HTR-8/SVneo (cell line): ENCODE measurements at regions not wholly inside any gene's neighbourhood (a gene's known extent, or its start where the extent isn't known, plus 50 kb on each side); places are given as distances from the start of the nearest gene placed in this dataset.

Source experiments
- DNase-seq: peaks from one replicate; pipeline ENCODE4 v3.0.0; 2011; ENCODE audit warnings: low spot score, mixed read lengths; ENCODE audit not compliant: insufficient read length
- FAIRE-seq: peaks from 2 replicates; lab custom pipeline; 2011; peaks lifted over from hg19 to GRCh38; lab: Jason Lieb, UNC

DNA sequence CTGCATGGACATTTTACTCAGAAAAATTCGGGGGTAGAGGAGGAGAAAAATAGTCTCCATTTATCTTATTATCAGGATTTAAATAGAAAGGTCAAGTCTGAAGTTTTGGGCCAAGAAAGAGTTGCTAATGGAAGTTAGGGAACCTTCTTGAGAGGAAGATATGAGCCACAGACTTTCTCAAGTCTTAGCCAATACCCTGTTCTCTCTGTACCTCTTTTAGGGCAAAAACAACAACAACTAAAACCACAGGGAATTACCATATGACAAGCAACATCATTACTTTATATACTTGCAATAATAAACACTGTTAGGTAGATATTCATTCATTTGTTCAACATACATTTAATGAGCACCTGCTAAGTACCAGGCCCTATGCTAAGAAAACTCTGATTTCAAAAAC lies 282.2 kb upstream of the CDH5 start:
- DNase-seq (no peak), FAIRE-seq (no peak)

DNA sequence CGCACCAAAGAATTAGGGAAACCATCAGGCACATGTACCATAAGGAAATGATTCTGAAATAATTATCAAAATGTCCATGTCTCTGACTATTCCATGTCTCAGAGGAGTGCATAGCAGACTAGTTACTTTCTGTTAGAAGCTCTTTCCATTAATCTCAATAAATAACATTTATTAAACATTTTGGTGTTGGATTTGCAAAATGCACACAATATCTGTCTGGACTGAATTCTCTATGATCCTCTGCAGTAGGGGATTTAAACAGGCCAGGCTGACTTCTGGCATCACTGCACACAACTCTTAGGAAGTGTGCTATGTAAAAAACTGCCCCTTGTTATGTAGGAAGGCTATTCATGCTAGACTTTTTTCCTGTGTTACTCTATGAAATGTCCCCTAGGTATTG lies 283.3 kb upstream of the CDH5 start:
- DNase-seq (no peak), FAIRE-seq (no peak)

DNA sequence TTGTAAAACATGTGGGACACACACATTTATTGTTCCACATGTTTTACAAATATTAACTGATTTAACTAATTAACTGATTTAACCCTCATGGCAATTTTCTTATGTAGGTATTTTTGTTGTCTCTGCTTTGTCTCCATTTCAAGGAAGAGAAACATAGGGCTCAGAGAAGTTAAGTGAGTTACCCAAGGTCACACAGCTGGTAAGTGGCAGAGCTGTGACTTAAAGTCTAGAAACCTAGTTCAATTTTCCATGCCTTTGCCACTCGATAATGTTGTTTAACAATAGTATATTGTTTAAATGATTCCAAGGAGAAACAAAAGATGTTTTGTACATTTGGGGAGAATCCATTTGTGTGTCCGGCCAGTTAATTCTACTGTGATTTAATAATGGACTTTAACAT lies 284.1 kb upstream of the CDH5 start:
- no peak for DNase-seq
- no peak for FAIRE-seq

DNA sequence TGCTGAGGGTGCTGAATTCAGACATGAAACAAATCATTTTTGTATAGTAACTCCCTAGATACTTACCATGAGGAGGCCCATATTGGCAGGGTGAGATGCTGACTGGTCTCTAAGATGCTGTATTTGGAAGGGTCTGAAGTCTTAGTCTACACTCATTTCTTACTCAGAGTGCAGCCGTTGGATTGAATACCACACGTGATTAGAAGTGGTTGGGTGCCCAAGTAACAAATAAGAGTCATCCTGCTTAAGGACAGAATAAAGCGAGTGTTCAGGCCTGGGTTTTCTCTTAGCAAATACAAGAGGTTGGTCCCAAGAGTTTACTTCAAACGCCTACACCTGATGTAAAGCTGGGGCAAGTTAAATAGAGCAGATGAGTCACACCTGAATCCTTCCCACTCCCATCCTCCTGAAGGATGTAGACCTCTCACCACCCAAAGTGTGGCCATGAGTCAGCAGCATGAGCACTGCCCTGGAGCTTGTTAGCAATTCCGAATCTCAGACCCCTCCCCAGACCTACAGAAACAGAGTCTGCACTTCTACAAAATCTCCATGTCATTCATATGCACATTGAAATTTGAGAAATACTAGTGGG lies 284.6 kb upstream of the CDH5 start:
- FAIRE-seq = no peak
- no peak for DNase-seq

DNA sequence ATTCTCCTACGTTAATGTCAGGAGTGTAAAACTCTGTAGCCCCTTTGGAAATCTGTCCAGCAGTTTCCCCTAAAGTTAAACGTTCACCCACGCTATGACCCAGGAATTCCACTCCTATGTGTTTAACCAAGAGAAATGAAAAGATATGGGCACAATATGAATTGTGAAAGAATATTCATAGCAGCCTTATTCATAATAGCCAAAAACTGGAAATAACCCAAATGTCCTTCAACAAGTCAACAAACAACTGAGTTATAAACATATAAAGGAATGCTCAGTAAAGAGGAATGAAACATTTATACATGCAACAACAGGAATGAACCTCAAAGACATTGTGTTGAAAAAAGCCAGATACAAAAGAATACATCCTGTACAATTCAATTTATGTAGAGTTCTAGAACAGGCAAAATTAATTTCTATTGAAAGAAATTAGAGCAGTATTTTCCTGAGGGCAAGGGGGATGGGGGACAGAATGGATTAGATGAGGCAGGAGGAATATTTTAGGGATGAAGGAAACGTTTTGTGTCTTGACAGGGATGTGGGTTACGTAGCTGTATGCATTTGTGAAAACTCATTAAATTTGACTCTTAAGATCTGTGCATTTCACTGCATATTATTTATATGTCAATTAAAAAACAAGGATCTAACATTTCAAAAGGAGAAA lies 286.7 kb upstream of the CDH5 start:
- no peak for FAIRE-seq

DNA sequence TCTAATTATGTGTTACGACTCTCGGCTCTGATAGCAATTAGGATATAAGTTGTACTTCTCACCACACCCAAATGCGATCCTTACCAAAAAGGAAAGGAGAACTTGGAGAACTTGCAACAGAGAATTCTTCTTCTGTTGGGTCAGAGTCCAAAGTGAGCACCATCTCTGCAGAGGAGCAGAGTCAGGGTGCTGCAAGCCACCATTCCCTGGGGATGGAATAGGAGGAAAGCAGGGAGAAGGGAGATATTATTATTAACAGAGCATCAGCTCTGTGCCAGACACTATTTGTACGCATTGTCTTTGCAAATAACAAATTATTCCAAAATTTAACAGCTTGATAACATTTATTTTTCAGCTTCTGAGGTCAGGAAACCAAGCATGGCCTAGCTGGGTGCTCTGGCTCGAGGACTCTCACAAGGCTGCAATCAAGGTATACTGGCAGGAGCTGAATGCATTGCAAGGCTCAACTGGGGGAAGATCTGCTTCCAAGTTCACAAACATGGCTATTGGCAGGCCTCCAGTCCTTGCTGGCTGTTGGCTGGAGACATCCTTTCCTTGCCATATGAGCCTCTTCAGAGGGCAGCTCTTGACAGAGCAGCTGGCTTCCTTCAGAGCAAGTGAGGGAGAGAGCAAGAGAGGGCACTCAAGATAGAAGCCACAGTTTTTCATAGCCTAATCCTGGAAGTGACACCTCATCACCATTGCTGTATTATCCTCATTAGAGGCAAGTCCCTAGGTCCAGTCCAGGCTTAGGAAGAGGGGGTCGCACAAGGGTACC lies 296.2 kb upstream of the CDH5 start:
- DNase-seq (no peak), FAIRE-seq (no peak)

More for the DNA sequence above, 286.7 kb upstream of the CDH5 start:
- DNase-seq = no peak

DNA sequence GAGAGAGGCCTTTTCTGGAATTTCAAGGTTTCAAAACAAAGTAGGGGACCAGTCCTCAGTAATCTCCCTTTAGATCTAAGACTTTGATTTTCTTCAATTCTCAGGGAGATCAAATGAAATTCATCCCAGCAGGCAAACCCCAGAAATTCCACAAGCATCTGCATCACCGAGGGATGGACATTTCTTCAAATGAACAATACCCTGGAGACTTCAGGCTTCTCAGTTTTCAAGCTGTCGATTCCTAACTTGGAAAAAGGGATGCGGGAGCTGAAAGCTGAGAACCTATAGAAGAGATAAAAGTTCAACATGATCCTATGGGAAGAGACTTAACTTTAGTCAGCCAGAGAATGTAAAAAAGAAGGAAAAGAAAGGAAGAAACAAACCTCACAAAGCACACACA lies 296.9 kb upstream of the CDH5 start:
- DNase-seq = no peak

DNA sequence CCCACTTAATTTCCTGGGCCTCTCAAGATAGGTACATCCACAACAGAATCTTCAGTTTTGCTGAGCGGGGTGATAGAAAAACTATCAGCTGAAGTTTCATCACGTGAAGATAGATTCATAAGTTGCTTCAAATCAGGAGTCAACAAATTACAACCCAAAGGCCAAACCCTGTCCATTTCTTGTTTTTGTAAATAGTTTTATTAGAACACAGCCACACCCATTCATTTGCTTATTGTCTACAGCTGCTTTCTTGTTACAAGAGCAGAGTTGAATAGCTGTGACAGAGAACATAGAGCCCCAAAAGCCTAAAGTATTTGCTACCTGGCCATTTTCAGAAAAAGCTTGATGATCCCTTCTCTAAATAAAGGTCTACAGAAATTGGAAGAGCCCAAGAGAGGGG lies 300.1 kb upstream of the CDH5 start:
- DNase-seq (no peak), FAIRE-seq (no peak)

More for the DNA sequence above, 296.9 kb upstream of the CDH5 start:
- FAIRE-seq = no peak

DNA sequence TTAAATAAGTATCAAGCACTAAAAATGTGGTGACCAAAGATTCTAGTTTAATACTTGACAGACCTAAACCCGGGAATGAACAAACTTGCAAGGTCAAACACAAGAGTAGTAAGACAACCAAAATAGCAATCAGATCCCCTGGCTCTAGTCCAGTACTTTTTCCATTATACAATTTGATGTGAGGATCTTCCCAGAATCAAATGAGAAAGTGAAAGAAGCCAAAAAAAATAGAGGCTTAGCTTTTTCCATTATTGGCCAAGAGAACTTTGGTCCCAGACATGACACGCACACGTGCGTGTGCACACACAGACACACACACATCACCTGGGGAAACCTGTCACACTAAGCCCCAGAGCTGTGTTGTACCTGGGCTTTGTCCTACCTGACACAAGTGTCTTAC lies 300.6 kb upstream of the CDH5 start:
- DNase-seq (no peak), FAIRE-seq (no peak)

DNA sequence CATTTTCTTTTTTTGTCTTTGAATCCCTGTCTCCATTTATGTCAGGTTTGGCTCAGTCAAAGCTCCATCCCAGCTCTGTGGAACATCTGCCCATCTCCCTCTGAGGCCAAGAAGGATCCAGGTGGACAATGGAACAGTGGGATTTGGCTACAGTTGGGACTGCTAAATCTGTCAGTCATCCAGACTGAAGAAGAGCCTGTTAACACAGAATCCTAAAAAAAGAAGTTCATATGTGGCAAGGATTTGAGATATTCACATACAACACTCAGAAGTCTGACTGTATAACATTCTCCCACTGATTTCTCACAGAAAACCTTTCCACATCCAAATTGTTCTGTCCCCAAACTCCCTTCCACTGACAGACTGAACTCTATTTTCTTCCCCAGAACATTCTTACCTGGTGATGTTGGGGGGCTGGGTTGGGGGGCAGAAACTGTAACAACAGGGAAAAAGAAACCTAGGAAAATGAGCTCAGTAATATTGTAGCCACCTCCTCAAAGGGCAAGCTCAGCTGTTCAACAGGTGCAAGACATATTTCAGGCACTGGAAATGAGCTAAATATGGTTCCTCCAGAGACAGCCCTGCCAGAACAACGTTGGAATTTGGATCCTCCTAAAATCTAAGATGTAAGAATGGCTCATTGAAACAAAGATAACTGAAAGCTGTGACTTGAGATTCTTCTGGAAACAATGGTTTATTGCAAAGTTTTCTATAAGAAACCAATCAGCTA lies 301.5 kb upstream of the CDH5 start:
- DNase-seq = no peak
- no peak for FAIRE-seq

DNA sequence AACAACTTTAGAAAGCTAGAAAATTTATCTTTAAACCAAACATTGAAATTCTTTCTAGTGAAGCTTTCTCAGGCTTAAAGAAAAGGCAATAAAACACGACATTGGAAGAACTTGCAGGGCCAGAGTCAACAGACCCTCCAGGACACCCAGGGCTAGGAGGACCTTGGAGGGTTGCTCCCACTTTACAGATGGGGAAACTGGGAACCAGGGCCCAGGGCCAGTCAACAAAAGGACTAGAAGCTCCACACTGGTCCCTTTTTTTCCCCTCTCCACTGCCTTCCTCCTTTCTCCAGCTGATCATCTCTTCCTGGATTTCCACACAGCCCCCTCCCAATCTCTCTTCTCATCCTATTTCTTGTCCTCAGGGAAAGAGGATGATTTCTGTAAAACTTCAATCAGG lies 307.7 kb upstream of the CDH5 start:
- FAIRE-seq = no peak
- DNase-seq = no peak

DNA sequence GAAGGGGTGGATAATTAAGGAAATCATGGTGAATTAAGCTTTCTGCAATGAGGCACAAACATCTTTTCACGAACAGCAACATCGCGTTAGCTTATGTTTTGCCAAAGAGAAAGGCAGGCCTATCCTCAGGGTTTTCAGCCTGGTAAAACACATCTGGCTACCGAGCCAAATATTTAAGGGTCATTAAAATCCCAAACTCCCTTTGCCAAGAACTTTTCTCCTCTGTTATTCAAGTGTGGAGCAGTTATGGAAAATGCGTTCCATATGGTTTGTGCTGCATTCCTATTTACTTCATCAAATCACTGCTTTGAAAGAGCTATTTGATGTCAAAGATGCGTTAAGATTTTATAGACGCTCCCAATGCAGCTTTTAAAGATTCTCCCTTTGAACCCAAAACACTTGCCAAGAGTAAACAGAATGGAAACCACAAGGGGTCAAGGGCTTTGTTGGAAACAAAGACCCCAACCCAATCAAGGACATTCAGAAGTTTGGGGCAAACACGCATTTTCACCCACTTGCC lies 308.3 kb upstream of the CDH5 start:
- DNase-seq = no peak
- no peak for FAIRE-seq

DNA sequence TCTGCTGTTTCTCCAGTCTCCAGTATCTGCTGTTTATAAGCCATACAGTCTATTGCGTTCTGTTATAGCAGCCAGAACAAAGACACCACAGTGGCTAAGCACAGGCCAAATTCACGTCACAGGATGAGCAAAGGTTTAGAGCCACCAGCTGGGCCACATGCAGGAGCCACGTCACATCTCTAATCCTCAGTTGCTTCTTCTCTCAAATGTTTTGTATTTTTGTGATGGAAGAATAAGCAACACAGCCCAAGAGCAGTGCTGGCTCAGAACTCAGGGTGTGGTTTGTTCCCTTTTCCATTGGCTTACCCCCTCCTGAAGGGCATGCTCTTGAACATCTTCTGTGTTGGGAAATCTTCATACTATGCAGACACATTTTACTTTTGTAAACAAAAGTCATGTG lies 309.4 kb upstream of the CDH5 start:
- DNase-seq (no peak), FAIRE-seq (no peak)

DNA sequence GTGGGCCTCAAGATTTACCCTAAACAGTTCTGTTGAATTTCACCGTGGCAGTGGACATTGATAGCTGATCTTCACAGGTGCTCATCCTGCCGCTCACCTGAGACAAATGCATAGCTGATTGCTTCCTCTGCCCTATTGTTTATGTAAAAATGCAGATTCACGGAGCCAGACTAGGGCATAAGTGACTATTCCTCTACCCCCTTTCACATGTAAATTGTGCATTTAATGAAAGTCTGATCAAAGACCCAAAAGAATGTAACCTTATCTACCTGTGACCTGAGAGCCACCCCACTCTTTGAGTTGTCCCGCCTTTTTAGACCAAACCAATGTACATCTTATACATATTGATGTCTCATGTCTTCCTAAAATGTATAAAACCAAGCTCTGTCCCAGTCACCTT lies 312.4 kb upstream of the CDH5 start:
- FAIRE-seq = no peak

DNA sequence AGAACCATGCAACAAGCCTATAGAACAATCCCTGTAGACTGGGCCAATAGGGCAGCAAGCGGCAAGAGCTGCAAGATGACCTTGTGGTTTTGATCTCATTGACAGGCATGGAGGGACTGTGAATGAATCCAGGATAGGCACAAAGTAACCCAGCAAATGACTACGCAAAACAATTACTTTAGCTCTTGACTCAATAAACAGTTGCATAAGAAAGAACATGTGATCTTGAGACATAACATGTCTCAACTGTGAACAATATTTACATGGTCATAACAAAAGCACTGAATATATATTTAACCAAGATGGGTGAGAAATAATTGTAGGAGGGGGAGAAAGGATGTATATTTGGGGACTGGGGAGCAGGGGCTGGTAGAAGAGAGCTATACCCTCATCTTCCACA lies 313.7 kb upstream of the CDH5 start:
- no peak for DNase-seq
- FAIRE-seq = no peak

More for the DNA sequence above, 312.4 kb upstream of the CDH5 start:
- no peak for DNase-seq

DNA sequence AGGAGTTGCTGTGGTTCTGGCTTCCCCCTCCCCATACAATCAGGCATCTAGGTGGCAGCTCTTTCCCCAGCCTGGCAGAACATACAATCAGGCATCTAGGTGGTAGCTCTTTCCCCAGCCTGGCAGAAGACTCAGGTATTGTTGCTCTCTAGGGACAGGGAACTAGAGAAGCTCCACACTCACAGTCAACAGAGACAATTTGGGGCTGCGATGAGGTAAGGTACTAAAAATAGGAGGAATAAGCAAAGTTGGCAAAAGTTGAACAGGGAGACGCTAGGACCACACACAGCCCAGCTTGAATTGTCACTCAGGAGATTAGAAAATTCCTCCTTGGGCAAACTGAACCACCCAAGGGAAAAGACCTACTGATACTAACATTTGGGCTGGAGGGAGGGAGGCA lies 315.5 kb upstream of the CDH5 start:
- no peak for DNase-seq
- no peak for FAIRE-seq

DNA sequence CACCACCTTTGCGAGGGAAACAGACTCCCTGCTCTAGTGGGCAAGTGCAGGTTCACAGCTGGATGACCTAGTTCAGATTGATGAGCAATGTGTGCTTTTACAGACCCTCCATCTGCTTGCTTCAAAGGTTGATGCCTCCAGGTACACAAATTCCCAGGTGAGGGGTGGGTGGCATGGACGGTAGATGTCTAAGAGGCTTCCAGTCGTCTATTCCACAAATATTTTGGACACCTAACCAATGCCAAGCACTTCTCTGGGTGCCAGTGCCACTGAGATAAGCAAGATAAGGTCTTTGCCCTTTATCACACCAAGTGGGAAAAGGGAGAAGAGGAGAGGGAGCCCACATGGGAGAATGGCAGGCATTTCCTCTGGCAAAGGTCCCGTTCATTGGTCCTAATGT lies 316.6 kb upstream of the CDH5 start:
- no peak for DNase-seq
- no peak for FAIRE-seq

DNA sequence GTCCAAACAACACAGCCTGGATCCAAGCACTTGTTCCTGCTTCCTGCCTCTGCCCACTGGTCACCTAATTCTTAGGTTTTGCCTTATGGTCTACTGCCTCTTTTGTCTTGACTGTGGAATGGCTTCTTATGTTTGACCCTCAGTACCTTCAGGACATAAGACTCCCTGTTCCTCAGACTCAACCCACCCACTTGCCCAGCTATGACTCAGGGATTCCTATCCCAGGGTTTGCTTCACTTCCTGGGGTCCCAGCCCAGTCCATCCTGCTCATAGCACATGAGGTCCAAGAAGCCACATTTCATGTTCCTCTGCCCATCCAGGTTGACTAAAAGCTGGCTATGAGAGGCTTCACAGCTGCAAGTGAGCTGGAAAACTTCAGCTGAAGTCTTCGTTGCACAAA lies 320.9 kb upstream of the CDH5 start:
- no peak for DNase-seq
- FAIRE-seq = no peak

DNA sequence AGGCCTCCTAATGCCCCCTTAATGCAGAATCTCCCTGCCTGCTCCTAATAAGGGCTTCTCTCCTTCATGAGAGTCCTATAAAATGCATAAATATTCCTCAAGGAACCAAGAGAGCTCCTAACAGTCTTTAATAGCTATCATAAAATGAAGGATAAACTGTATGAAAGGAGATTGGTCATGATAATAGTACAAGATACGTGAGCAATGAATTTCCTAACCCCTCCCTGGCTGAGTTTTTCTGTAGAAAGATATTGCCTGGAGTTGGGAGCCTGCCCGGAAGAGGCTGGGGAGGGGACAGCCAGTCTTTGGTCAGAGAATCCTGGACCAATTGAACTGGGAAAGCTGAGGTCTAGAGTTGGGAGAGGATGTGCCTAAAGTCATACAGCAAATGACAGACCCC lies 321.9 kb upstream of the CDH5 start:
- FAIRE-seq (no peak), DNase-seq (no peak)

DNA sequence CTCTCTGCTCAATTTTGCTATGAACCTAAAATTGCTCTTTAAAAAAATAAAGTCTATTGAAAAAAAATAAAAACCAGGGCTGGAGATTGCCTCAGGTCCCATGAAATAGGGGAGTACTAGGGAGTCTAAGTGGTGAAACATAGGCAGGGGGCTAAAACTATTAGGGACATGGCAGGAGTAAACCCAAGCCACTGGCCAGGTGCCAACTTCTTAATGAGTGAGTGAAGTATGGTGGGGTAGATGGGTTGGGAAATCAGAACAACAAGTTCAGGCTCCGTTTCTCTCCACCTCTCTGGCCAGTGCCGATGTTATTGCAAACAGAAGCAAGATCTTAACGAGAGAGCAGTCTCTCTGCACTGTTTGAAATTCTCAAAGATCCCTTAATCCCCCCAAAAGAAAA lies 322.4 kb upstream of the CDH5 start:
- FAIRE-seq (no peak), DNase-seq (no peak)

DNA sequence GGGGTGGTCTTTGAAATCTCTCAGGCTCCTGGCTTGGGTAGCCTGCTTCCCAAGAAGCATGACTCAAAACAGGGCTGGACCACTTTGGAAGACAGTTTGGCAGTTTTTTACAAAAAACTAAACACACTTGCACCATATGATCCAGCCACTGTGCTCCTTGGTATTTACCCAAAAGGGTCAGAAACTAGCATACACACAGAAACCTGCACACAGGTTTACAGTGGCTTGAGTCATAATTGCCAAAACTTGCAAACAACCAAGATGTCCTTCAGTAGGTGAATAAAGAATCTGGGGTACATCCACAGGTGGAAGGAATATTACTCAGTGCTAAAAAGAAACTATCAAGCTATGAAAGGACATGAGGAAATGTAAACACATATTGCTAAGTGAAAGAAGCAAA lies 323.2 kb upstream of the CDH5 start:
- no peak for DNase-seq
- FAIRE-seq = no peak
